ENCODE measurements at regions not wholly inside any gene's neighbourhood (a gene's known extent, or its start where the extent isn't known, plus 50 kb on each side); places are given as distances from the start of the nearest gene placed in this dataset.
"Not testable (repeated sequence)": the region's sequence is repeated elsewhere in the genome, so short reads cannot be mapped to it uniquely, and the experiment has no call there.

GRCh38 chr9:31582561-31582960 is 801.9 kb upstream of the ACO1 start:
- no peak for FAIRE-seq

- no peak for FAIRE-seq
Observed at GRCh38 chr9:31585158-31585557, 799.3 kb upstream of the ACO1 start.

GRCh38 chr9:31587146-31587545 is 797.3 kb upstream of the ACO1 start:
- no peak for FAIRE-seq

GRCh38 chr9:31588006-31588405 is 796.4 kb upstream of the ACO1 start:
- no peak for FAIRE-seq

- FAIRE-seq = no peak
Observed at GRCh38 chr9:31588756-31589155, 795.7 kb upstream of the ACO1 start.

GRCh38 chr9:31590091-31590490 is 794.4 kb upstream of the ACO1 start:
- FAIRE-seq = no peak

- not testable (repeated sequence) for FAIRE-seq
Observed at GRCh38 chr9:31597086-31597485, 787.4 kb upstream of the ACO1 start.

- no peak for FAIRE-seq
Observed at GRCh38 chr9:31597977-31598376, 786.5 kb upstream of the ACO1 start.

- FAIRE-seq = no peak
Observed at GRCh38 chr9:31601666-31602065, 782.8 kb upstream of the ACO1 start.

- FAIRE-seq = no peak
Observed at GRCh38 chr9:31604531-31604930, 779.9 kb upstream of the ACO1 start.

GRCh38 chr9:31605164-31605563 is 779.3 kb upstream of the ACO1 start:
- no peak for FAIRE-seq

- no peak for FAIRE-seq
Observed at GRCh38 chr9:31606678-31607077, 777.8 kb upstream of the ACO1 start.

- FAIRE-seq = no peak
Observed at GRCh38 chr9:31608416-31608815, 776.0 kb upstream of the ACO1 start.

GRCh38 chr9:31608881-31609280 is 775.6 kb upstream of the ACO1 start:
- no peak for FAIRE-seq

- no peak for FAIRE-seq
Observed at GRCh38 chr9:31612336-31613030, 772.0 kb upstream of the ACO1 start.

- FAIRE-seq = no peak
Observed at GRCh38 chr9:31615966-31616365, 768.5 kb upstream of the ACO1 start.

- FAIRE-seq = no peak
Observed at GRCh38 chr9:31623511-31623910, 760.9 kb upstream of the ACO1 start.

- FAIRE-seq = no peak
Observed at GRCh38 chr9:31629292-31629691, 755.2 kb upstream of the ACO1 start.

GRCh38 chr9:31637265-31637664 is 747.2 kb upstream of the ACO1 start:
- no peak for FAIRE-seq

GRCh38 chr9:31637861-31638260 is 746.6 kb upstream of the ACO1 start:
- no peak for FAIRE-seq

- no peak for FAIRE-seq
Observed at GRCh38 chr9:31639451-31639850, 745.0 kb upstream of the ACO1 start.

GRCh38 chr9:31669311-31669710 is 715.1 kb upstream of the ACO1 start:
- no peak for FAIRE-seq

- no peak for FAIRE-seq
Observed at GRCh38 chr9:31671011-31671410, 713.4 kb upstream of the ACO1 start.

- FAIRE-seq = no peak
Observed at GRCh38 chr9:31674264-31674663, 710.2 kb upstream of the ACO1 start.

GRCh38 chr9:31677415-31677814 is 707.0 kb upstream of the ACO1 start:
- FAIRE-seq = no peak

Measured in islet of Langerhans (tissue), 1 donor.